GM19467 (cell line): ENCODE measurements at regions not wholly inside any gene's neighbourhood (a gene's known extent, or its start where the extent isn't known, plus 50 kb on each side); places are given as distances from the start of the nearest gene placed in this dataset.

Experiments
- ATAC-seq: cut with Tn5 transposase; IDR thresholded peaks from one replicate; pipeline ENCODE4 v1.9.1; 2021; ENCODE audit warnings: mild to moderate bottlenecking, moderate library complexity; ENCODE audit not compliant: unreplicated experiment

DNA sequence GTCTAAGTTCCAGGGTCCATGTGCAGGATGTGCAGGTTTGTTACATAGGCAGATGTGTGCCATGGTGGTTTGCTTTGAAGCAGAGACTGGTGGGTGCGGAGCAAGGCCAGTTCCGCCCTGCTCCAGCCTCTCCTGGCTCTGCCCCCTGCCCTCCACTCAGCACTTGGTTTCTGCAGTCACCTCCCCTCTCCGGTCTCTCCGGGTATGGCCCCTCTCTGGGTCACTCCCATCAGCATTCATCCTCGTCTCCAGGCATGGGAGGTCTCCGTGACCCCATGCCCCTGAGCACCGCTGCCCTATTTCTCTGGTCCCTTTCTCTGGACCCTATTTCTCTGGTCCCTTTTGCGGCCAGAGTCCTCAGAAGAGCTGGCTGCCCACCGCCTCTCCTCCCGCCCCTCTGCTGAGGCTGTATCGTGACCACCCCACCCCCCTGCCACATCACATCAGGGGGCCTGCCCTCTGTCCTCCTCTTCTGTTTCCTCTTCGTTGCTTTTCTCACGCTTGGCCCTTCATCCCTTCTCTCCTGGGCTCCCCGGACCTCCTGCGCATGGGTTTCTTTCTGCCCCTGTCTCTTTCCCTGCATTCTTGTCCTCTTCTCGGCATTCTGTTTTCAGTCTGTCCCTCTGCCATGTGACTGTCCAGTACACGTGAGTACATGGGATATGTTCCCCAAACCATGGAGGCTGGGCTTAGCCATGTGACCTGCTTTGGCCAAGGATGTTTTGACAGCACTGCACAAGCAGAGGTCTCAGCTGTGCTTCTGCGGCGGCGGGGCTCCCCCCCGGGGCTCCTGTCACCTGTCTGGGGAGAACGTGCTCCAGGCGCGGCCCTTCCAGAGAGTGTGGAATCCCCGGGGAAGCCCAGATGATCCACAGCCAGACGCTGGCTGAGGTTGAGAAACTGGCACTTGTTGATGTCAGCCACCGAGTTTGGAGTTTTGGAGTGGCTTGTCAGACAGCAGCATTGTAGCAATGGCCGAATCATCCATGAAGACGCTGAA lies 54.4 kb upstream of the C1orf174 start:
- no peak for ATAC-seq

DNA sequence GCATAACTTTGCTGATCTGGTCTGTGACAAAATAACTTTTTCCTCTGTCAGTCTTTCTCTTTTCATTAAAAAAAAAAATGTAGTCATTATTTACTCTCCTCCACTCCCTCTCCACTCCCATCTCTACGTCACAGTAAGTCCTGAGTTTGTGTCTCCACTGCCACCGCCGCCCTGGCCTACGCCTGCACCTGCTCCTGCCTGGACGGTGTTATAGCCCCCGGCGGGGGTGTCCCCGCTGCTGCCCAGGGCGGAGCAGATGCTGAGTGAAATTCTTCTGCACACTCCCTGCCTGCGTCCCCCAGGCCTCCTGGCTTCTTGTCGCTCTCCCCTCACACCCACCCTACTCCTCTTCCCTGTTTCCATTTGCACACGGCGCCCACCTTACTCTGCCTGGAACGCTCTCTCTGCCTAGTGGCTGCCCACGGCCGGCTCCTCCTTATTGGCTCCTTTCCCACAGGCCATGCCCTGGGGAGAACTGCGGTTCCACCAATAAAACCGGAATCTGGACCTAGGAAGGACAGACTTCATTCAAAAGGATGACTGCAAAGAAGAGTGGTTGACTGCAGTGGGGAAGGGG lies 55.2 kb upstream of the C1orf174 start:
- no peak for ATAC-seq

DNA sequence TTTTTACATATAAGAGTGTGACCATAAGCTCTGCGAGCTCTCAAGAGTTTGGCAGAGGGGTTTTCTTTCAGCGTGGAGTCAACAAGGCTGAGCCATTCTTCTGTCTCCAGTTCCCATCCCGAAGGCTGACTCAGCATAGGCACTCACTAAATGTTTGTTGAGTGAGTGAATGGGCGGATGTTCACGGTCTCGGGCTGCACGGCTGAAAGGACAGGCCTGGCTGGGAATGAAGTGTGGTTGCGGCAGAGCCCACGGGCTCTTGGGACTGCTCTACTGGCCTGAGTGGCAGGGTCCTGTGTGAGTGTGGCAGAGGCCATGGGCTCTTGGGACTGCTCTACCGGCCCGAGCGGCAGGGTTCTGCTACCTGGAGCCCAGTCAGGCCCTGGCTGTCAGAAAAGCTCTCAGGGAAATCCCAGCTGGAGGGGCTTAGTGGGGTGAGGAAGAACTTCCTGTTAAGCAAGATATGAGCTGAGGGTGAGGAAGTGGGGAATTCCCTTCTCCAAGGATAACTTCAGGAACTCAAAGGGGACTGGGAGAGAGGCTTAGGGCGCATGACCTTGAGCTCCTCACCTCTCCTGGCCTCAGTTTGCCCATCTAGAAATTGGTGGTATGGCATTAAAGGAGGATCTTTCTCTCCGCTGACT lies 56.6 kb upstream of the C1orf174 start:
- no peak for ATAC-seq

DNA sequence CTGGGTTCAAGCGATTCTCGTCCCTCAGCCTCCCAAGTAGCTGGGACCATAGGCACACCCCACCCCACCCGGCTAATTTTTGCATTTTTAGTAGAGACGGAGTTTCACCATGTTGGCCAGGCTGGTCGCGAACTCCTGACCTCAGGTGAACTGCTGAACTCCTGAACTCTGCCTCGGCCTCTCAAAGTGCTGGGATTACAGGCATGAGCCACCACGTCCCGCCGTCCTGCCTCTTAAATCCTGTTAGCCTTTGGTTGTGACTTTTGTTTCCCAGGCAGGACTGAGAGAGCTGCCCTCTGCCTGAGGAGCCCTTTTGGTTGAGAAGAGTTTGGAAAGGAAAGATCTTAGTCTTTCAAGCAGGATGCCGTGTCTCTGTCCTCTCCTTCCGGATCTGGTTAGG lies 59.3 kb upstream of the C1orf174 start:
- no peak for ATAC-seq

DNA sequence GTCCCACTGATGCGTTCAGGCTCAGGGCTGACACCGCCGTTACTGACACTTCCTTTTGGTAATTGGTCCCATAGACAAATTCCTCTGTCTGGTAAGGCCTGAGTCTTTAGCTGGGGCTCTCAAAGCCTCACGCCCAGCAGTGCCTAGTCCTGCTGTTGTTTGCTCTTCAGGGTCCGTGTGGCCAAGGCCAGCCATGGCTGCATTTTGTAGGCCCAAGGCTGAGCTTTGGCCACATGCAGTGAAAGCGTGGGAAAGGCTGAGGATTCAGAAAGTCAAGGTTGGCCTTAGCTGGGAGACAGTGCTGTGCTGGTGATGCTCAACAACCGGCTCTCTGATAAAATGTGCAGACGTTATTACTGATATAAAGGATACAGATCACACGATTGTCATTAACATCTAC lies 63.5 kb upstream of the C1orf174 start:
- no peak for ATAC-seq

DNA sequence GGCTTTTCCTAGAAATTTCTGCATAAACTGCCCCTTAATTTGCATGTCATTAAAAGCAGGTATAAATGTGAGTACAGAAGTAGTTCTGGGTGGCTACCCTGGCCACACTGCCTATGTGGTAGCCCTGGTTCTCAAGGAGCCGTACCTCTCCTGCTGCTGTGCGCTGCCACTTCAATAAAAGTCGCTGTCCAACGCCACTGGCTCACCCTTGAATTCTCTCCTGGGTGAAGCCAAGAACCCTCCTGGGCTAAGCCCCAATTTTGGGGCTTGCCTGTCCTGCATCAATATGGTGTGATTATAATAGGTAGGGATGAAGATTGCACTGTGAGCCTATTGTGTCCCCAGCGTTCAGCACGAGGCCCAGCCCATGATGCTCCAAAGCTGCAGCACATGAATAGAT lies 65.6 kb upstream of the C1orf174 start:
- no peak for ATAC-seq

DNA sequence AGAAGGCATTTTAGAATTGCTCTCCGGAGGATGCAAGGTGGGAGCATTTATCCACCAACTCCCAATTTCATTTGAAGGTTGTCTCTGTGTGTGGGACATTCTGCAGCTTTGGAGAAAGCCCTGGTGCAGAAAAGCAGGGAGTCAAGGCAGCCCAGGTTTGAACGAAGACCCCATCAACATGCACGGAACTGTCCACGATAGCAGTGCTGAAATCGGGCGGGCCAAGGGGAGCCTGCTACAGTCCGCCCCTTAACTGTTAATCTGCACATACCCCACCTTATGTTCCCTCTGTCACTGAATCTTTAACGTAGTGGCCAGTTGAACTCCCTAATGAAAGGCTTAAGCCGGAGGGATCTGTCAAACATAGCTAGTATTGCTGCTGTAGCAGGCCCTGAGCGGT lies 68.8 kb upstream of the C1orf174 start:
- no peak for ATAC-seq

DNA sequence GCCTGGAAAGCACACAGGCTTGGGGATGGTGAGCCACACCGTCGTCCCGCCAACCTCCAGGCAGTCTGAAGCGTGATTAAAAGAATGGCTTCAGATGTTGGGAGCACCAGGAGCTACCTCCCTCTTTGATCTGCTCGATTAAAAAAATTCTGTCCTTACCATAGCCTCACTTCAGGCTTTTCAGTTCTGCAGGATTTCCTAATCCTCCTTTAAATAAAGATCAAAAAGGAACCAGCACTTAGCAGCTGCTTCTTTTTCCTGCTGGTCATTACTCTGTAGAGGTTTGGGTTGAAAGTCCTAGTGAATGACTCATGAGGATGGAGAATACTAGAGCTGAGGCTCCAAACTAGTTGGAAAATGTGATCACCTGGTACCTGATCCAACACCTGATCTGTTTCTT lies 71.9 kb upstream of the C1orf174 start:
- no peak for ATAC-seq

DNA sequence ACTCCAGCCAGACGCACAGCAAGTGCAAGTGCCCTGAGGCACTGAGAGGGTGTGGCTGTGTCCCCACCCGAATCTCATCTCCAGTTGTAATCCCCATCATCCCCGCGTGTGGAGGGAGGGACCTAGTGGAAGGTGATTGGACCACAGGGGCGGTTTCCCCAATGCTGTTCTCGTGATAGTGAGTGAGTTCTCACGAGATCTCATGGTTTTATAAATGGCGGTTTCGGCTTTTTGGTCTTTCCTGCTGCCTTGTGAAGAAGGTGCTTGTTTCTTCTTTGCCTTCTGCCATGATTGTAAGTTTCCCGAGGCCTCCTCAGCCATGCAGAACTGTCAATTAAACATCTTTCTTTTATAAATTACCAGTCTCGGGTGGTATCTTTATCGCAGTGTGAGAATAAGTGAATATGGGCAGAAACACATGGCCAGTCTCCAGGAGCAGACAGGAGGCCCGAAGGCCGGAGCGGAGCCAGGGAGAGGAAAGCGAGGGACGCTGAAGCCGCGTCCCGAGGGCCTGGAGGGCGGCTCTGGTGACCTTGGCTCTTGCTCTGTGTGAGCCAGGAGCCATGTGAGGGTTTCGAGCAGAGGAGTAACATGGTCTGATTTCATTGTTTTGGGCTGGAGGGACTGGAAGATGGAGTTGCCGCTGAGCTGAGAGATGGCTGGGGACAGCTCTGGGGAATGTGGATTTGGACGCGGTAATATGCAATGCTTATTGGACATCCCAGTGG lies 76.0 kb upstream of the C1orf174 start:
- ATAC-seq = no peak

DNA sequence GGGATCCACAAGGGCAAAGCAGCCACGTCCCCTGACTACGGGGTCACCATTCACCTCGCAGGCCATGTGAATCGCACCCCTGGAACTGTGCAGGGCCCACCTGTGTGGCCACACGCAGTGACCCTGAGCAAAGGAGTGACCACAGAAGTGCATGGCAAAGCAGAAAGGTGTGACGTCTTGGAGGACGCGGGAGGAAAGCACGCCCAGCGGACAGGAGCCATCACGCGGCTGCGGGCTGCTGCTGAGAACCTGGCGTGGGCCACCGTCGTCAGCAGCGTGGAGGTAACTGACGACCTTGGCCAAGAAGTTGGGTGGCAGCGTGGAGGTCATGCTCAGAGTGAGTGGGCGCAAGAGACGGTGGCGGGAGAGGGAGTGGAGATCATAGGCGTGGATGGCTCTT lies 76.7 kb upstream of the C1orf174 start:
- ATAC-seq = no peak

DNA sequence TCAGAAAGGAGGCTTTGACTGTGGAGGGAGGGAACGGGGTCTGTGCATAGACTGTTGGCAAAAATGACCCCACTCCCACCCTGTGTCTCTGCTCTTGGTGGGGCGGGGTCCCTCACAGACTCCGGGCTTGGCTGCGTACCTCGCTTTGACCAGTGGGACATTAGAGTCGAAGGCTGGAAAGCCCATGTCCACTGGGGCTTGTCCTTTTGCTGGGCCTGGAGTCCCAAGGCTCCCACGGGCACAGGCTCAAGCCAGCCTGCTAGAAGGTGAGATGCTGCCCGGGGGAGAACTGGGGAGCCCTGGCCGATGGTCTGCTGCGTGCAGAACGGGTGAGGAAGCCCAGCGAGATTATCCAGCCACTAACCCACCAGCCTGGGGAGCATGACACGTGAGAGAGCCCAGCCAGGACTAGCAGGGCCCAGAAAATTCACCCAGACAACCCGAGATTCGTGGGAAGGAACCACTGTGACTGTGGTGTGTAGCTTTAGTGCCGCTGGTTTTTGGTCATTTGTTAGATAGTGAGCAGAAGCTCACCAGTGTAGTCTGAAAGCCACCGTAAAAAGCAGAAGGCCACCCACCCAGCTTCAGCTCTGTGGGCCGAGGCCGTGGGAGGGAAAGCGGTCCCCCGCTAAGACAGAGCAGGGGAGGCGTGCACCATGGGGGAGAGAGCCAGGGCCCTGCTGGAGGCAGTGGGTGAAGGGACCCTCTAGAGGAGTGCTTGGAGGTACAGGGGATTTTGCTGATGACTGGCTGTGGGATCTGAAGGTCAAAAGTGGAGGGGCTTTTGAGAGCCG lies 78.3 kb upstream of the C1orf174 start:
- no peak for ATAC-seq

DNA sequence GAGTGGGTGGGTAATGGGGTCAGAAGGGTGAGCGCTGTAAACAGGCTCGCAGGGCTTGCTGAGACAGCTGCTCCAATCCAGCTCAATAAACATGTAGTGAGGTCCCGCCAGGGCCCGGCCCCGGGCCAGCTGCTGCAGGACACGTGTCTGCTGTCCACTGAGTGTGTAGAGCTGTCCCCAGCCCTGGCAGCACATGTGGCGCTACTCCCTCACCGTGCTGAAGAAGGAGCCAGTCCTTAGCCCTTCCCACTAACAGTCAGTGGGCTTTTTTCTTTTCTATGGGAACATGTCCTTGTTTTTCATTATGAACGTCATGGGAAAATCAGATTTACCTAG lies 78.9 kb upstream of the C1orf174 start:
- no peak for ATAC-seq

DNA sequence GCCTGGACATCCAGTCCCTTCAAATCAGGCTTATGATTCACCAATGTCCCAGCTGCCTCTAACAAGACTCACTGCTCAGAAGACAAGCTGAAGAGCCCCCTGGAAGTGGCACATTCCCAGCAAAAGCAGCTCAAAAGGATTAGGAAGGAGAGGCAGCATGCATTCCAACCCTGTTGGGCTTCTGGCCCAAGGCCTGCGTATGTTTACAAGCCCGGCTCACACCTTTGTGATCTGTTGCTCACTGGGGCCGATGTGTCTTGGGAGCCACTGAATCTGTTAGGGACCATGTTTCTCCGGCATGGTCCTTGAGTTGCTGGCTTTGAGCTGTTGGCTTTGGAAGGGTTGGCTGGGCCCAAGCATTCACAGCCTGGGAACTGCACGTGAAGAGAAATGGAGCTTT lies 81.2 kb upstream of the C1orf174 start:
- ATAC-seq = no peak

DNA sequence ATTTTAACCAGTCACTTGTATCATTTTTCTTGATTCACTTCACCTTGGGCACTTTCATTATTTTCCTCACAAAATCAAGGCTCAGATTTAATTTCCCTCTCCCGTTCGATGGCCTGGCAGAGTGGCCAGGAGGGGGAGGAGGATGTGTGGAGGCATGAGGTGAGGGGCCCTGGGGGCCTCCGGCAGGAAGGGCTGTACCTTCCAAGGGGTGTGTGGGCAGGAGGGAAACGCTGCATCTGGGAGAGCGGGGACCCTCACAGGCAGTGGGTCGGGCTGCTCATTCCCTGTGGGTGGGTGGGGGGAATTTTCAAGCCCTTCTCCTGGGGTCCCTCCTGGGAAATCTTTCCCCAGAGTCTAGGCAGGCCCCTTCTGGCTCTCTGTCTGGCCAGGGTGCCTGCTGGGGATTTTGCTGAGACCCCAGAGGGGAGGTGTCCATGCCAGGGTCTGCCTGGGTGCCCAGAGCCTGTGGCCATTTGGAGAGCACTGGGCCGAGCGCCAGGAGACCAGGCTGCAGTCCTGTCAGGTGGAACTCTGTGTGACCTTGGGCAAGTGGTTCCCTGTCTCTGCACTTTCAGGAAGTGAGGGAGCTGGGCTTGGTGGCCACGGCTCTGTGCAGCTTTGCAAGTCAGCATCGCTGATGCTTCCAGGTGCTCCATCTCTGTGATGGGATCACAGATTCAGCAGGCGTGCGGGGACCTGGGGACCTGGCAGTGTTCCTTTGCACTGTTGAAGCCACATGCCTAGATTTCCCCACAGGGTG lies 81.9 kb upstream of the C1orf174 start:
- no peak for ATAC-seq

DNA sequence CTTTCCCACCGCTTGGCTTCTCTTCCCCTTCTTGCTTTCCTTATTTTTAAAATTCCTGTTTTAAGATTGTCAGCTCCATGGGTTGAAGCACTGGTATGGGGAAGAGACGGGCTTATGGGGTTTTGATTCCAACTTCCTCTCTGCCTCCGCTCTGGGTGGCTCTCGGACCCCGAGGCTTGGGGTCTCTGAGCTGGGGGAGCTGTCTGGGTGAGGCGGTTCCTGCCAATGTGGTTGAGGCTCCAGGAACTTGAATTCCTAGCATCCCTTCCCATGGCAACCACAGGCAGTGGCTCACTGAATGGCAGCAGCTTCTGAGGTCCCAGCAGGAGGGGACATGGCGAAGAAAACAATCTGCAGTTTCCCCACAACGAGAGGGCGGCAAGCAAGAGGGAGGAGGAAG lies 83.1 kb upstream of the C1orf174 start:
- ATAC-seq = no peak

DNA sequence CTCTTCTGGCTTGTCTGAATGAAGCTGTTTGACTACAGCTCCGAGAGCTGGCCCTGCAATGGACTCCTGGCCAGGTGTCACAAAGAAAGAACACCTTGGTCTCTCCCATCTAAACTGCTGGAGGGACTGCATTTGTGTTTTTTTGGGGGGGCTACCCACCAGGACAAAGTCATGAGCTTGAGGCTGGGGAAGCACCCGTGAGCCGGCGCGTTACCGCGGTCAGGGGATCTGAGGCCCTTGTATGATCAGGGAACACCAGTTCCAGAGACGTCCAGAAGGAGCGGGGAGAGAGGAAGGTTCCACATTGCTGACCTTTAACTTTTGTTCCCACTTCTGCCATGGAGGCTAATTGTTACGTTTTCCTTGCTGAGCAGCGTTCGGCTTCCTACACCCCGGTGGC lies 84.5 kb upstream of the C1orf174 start:
- no peak for ATAC-seq

DNA sequence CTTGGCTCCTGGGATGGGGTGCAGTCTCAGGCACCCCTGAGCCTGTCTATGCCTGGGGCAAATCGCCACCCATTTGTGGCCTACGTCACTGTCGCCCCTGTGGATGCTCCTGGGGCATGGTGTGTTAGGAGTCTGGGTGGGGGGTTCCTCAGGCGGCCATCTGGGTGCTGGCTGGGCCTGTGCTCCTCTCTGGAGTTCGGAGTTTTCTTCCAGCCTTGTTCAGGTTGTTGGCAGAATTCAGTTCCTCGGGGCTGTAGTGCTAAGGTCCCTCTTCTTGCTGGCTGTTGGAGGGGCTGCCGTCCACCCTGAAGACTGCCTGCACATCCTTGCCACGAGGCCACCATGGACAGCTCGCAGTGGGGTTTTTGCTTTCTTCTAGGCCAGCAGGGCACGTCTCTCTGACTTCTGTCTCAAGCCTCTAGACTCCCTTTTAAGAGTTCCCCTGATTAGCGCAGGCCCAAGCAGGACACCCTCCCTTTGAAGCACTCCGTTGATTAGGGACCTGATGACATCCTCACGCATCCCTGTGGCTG lies 86.7 kb upstream of the C1orf174 start:
- no peak for ATAC-seq

DNA sequence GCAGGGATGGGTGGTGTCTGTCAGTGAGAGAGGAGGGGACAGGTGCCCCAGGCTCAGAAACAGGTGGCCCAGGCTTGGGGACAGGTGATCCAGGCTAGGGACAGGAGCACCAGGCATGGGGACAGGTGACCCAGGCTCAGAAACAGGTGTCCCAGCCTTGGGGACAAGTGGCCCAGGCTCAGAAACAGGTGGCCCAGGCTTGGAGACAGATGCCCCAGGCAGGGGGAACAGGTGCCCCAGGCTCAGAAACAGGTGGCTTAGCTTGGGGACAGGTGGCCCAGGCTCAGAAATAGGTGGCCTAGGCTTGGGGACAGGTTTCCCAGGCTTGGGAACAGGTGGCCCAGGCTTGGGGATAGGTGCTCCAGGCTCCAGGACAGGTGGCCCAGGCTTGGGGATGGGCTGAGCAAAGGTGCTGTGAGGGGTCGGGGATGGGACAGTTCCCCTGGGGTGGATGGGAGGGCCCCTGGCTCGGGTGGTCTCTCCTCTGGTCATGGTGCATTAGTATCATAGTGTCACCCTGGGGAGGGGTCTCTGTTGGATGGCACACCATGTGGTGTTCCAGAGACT lies 87.7 kb upstream of the C1orf174 start:
- ATAC-seq = no peak

DNA sequence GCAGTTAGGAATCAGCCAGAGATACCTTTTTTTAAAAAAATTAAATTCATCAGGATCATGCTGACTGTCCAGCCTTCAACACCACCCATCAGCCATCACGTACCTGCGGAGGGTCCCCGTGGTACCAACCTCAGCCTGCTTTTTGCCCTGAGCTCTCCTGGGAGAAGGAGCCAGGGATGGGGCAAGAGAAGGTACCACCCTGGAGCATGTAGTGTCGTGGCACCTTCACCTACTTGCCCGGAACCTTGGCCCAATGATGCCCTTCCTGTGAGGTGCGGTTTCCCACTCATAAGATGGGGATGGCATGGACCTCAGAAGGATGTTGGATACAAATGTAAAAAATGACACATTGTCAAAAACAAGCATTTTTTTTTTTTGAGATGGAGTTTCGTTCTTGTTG lies 88.4 kb upstream of the C1orf174 start:
- no peak for ATAC-seq
